NCI-H510A treated with DMSO at 0.1 percent for 48 hours (cell line): ENCODE measurements at regions not wholly inside any gene's neighbourhood (a gene's known extent, or its start where the extent isn't known, plus 50 kb on each side); places are given as distances from the start of the nearest gene placed in this dataset.

ENCODE experiments used
- DNase-seq: peaks from one replicate; lab custom pipeline; 2025; lab: John Stamatoyannopoulos, UW

DNA sequence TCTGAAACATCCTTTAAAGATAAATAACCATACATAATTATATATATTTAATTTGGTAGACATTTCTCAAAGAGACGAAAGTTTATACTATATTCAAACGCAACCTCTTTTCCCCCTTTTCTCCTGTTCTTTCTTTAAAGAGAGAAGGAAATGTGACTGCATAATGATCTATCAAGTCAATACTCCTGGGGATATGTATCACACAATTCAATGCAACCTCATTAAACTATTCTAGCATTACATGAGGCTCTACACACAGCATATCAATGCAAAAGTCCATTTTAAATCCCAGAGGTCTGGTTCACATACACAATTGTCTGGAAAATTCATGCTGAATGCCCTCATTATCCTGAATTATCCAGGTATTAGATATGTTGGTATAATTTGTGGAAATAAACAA, 330.7 kb downstream of the LMX1A start:
- DNase-seq = no peak

DNA sequence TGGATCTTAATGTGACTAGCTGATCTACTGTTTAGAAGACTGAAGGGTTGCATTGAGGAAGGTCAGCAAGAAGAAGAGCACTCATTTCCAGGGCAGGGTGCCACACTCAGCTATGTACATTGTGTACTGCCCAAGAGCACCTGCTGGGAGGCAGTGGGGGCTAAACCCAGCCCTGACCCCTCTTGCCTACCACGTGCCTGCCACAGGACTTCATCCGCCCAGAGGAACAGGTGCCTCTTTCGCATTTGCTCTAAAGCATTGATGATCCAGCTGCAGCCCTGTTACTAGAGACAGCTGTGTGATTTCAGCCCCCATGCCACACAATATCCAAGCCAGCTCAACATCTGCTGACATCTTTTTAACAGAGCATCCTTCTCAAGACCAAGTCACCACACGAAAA, 341.8 kb downstream of the LMX1A start:
- no peak for DNase-seq

DNA sequence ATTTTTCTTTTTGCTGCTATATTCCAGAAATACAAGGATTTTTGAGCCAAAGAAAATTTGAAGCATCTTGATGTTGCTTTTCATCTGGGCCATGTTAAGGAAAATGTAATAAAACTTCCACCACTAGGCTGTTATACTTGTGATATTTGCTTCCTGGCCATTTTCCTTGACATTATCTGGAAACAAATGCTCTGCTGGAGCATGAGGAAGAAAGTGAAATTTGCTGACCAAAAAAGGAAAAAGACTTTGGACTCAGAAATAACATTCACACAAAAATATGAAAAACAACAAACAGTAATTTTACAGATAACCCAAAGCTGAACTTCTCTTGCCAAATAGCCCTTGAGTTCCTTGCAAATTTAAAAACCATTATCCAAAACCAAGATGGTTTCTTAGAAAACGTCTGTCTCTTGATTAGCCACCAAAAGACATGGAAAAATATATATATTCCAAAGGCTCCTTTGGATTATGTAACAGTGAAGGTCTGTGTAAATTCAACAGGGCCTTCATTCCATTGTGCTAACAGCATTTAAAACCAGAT, 344.5 kb downstream of the LMX1A start:
- no peak for DNase-seq

DNA sequence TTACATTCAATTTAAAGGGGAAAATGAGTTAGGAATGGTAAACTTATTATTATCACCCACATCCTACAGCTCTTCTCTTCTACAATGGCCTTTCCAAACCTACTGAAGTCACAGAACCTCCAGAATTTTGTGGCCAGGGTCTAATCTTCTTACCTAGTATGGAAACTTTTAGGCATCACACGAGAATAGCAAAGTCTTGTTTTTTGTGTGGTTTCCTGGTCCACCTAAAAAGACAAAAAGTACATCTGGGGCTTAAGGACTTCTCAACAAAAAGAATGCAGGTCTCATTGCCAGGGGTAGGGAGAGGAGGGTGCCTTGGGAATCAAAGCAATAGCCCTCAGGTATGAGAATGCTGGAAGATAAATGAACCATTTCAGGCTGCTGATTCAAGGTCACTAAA, 345.3 kb downstream of the LMX1A start:
- no peak for DNase-seq

DNA sequence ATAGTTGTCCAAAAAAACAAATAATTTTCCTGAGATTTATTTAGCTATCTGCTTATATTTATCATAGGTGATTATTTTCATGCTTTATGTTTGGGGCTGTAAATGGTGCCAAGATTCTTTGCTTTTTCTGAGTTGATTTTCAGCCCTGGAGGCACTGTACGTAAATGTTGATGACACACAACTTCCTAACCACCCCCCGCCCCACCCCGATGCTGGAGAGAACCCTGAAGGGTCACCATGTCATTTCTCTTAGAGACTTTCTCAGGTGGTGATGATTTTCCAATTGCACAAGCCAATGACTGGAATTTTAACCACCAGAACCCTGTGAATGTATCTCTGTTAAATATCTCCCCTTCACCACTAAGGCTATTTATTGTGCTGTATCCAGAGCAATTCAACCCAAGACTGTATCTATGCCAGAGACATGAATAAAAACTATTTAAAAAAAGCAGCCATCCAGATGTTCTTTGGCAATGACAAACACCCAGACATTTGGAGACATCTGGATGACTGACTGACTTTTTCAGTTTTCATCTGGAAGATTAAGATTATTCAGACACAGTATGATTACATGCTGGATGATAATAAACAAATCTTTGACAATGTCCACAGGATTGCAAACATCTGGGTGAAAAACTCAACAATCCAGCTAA, 346.0 kb downstream of the LMX1A start:
- DNase-seq = no peak

DNA sequence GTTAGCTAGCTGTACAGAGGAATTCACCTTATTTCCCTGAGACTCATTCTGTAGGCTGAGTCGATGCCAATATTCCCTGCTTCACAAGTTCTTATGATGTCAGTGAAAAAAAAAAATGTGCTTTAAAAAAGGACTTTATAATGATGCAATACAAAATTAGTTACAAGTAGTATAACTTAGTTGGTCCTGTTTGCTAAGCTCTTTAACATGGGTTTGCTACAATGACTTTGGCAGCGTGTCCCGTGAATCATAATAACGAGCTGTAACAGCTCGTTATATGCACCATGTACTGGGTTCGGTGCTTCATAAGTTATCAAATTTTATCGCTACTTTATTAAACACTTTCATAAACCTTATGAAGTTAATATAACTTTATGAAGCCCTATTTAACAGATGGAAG, 349.7 kb downstream of the LMX1A start:
- DNase-seq = no peak

DNA sequence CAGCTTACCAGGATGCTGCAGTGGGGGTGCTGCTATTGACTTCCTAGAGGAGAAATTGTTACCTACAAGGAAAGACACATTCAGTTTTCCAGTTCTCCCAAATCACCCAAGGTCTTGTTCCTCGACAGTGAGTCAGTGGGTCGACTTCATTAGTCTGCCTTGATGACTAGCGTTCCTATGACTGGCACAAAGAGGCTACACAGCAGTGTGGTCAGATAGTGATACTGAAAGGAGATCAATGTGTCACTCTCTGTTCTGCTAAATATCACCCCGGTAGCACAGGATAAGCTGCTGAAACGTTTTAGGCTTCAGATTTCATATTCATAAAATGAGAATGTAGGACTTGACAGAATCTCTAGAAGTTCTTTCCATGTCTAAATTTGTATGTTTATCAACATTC, 357.4 kb downstream of the LMX1A start:
- no peak for DNase-seq

DNA sequence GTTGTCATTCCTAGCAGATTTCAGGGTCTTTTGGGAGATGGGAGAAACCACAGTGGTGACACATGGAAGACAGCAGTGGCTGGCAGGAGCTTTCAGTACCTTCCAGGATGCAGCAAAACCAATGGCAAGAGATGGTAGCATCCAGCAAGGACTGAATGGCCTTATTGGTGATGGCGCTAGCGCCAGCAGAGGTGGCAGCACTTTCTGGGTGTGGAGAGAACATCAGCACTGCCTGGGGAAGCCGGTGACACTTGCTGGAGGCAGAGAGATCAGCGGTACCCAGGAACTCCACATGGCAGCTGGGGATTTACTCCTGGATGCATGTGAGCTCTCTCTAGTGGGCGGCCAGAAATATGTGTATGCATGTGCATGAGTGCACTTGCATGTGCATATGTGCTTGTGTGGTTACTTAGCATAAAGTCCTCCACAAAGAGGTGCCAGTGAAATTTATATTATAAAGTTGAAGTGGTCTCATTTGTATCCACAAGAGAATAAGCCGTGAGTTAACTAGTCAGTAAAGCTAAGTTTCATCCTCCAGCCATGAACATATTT, 364.7 kb downstream of the LMX1A start:
- no peak for DNase-seq

DNA sequence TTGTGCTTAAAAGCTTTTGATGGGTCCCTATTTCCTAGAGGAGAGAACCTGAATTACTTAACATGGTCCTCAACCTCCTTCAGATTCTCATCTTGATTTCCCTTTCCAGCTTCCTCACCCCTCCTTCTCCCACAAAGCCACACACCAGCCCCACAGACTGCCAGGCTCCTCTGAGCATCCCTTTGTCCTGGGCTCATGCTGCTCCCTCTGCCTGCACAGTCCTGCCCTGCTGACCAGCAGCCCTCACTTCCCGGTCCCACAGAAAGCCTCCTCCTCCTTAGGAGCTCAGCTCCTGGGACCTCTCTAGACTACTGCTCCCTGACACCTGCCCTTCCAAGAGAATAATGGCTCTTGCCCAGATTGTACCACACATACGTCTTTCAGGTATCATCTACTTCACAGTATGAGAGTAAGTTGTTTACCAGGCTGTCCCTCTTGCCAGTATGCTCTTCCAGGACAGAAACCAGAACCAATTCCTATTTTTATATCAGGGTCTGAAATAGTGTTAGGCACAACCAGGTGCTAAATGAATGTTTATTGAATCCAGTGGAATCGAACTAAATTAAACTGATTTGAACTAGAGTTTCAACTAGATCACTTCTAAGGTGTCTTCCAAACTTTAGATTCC, 373.4 kb downstream of the LMX1A start:
- no peak for DNase-seq

DNA sequence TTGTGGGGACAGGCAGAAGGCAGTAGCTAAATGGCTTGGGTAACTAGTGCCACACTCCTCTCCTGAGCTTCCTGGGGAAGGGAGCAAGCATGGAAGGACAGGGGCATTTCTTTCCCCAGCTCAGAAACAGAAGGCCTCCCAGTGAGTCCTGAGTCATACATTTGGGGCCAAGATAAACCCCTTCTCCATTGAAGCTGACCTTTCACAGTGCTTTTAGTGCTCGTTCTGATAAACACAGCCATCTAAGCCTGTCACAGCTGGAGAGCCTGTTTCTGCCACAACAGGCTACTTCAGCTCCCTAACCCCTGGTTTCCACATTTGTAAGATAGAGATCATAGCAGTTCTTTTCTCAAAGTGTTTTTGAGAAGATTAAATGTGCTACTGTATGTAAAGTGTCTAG, 374.0 kb downstream of the LMX1A start:
- DNase-seq = no peak

DNA sequence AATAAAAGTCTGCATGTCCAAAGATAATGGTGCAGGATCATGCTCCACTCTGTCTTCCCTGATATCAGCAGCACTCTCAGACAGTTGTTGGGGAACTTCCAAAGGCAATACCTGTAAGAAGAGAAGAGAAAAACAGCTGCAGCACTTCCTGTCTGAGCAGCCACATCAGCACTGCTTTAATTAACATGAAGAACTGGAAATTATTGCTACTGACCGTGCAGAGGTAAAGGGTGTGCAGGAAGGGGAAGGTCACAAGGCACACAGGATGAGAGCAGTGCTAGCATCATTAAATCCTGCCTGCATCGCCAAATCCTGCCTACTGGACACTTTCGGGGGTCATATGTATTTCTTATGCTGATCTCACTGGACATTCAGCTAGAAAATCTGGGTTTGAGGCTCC, 379.0 kb downstream of the LMX1A start:
- DNase-seq = peak; percentile 67

DNA sequence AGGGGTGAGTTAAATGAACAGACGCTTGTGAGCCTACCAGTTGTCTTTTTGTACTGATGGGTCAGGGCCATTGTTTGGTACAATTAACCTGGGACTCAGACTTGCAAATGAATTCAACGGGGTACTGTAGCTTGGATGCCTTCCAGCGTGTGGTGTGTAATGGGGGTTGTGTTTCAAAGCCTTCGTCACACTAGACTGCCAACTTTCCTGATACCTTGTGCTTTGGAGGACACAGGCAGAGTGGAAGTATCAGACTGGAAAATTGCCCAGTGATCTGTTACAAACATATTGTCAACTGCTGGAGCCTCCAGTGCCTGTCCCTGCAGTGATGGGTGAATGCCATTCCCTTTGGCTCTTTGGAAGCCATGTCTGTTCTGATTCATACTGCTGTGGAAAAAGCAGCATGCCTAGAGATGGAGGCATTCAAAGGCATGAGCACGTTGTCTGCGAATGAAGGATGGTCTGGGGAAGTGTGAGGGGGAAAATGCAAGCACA, 384.5 kb downstream of the LMX1A start:
- no peak for DNase-seq

DNA sequence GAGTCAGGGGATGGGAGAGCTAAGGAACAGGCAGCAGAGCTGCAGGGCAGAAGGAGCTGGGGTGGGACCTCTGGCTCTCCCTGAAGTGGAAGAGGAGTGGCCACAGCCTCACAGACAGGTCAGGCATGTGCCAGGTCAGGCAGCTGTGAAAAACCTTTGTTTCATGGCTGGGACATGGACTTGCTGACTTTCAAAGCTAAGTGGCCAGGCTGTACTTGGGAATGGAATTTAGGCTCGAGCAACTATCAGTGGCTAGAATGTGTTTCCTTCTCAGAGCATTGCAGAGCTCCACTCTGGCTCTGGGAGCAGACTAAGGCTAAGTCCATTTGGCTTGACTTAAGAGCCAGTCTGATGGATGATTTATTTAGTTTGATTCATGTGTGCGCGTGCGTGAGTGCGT, 385.1 kb downstream of the LMX1A start:
- DNase-seq = no peak

DNA sequence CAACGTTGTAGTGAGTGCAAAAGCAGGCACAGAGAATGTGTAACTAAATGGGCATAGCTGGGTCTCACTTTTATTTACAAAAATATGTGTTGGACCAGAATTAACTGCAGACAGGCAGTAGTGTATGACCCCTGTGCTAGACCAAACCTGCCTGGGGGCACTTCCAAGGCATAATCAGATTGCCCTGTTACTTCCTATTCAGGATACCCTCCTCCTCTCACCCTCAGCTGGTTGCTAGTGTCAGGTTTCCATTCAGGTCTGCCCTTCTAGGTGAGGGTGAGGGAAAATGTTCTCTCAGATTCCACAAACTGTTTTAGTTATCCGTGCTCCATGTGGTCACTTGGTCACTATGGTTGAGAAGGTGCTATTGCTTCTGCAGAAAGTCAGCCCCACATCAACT, 387.3 kb downstream of the LMX1A start:
- no peak for DNase-seq

DNA sequence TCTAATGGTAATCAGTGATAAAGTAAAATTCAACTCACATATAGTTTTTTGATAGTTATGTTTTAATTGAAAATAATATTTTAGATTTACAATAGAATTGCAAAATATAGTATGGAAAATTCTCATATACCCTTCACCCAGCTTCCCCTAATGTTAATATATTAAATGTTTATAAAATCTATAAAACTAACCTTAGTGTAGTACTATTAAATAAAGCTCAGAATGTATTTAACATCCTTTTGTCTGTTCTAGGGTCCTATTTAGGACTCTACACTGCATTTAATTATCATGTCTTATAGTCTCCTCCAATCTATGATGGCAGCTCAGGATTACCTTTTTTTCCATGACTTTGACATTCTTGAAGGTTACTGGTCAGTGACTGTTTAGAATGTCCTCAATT, 389.2 kb downstream of the LMX1A start:
- no peak for DNase-seq

DNA sequence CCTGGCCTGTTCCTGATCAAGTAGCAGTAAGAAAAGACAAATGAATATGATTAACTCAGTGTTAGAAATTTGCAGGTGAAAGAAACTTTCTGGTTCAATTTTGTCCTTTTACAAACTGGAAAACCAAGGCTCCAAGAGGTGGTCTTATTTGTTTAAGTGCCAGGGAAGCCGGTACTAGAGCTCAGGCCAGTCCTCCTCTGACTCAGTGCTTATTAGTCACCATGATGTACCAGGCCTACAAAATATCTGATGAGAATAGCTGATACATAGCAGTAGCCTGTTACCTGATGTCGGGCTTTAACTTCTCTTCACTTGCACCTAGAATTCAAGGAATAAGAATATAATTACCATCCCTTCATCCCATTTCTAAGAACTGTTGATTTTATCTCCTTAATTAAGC, 394.8 kb downstream of the LMX1A start:
- DNase-seq = no peak

DNA sequence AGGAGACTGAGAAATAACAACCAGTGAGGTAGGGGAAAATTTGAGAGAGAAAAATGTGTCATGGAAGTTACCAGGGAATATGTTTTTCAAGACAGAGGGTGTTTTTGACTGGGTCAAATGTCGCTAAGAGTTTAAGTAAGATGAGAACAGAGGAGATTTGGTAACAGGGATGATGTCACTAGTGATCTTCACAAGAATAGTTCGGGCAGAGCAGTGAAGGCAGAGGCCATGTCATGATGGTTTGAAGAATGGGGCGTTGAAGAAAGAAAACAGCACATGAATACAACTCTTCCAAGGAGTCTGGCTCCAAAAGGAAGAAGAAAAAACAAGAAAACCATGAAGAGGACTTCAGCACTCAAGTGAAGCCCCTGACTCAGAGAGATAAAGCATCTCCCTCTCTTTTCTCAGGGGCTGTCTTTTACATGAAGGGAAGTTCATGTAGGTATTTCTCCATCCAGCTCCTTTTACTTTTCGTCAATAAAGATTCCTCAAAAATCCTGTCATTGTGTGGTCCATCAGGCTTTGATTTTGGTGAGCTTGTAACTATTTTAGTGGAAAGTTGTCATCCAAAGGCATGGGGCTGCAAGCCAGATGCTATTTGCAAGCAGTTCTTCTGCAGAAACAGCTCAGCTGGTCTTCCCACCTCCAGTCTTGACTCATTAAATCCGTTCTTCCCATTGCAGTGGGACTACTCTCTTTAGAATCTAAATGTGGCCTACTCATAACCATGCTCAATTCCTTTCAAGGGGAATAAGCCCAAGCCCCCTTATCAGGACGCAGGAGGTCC, 397.3 kb downstream of the LMX1A start:
- no peak for DNase-seq

DNA sequence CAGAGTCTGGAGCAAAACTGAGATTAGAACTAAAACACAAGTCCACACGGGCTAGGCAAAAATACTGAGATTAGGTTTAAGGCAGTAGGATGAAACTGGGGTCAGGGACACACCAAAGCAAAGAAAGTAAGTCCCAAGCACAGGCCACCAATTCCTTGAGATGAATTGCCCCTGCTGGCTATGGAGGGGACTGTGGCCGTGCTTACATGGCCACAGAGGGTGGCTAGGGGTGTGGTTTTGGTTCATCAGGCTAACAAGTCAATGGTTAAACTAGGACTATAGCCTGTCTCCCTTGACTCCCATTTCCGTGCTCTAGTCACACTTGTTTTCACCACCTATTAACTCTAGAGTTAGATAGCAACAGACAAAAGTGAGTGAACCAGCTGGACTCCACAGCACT, 394.8 kb downstream of the PBX1 start:
- DNase-seq = no peak

DNA sequence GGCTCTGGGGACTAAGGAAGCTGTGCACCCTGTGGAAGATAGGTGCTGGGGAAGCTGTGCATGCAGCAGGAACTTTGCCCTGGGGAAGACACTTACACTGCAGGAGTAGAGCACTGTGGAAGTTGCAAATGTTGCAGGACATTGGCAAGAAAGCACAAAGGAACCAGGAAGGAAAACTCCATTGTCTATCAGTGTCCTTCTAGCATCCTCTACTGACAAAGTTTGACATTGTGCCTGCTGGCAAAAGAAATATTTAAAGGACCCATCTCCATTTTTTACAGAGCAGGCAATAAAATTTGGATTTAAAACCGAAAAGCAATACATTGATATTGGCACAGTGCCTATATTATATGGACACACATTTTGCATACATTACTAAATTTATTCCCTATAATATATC, 394.1 kb downstream of the PBX1 start:
- no peak for DNase-seq

DNA sequence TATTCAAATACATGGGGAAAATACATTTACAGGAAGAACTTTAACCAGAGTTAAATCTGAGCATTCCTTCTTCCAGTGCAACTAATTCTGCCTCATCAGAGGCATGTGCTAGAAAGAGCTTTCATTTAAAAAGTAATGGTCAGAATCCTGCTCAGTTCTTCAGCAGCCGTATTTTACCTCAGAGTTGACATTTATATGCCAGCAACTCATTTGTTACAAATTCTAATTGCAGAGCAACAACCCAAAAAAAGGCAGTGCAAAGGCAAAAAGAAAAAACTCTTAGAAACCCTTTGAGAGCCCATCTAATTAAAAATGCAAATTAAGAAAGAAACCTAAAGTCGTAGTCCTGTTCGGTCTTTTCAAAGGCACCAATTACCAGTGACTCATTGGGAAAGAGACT, 392.5 kb downstream of the PBX1 start:
- DNase-seq = no peak

DNA sequence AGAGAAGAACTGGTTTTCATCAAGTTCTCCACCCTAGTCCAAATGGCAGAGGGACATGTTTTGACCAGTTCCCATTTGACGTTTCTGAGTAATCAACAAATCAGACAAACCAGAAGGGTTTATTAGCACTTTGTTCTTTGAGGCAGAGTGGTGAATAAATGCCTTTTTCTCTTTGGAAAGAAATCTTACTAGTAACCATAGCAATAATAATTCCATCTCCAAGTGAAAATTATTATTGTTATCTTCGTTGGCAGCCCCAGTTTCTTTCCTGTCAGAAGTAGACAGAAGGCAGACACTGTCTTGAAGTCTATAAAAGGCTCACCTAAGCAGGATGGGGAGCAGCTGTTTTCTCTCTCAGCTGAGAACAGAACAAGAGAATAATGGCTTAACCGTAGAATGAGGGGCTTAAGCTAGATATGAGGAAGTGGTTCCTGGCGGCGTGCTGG, 391.6 kb downstream of the PBX1 start:
- no peak for DNase-seq

DNA sequence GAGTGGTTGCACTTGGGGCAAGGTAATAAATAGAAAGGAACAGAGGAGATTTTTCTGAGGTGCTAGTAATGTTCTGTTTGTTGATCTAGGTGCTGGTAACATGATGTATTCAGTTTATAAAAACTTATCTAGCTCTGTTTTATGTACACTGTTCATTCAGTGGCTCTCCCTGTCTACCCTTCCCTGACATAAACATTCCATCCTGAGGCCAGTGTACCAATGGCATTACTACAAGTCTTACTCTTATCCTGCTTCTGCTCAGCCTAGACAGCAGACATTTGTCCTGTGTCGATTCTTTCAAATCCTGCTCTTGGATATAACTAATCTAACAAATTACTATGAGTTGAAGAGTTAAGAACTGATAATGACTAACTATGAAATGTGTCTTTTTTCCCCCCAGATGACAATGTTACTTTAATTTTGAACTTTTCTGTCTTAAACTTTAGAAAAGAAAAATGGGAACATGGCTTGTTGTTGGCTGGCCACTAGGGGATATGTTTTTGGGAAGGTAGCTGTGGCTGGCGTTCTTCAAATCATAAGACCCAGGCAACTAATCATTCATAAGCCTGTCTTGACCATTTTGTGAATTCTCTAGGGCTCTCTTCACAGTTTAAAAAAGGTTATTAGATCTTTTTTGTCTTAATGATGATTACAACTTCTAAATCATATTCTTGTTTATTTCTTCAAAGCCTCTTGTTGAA, 390.9 kb downstream of the PBX1 start:
- no peak for DNase-seq
